ENCODE measurements at regions not wholly inside any gene's neighbourhood (a gene's known extent, or its start where the extent isn't known, plus 50 kb on each side); places are given as distances from the start of the nearest gene placed in this dataset.

GRCh38 chr2:150878356-150878755 is 383.3 kb downstream of the RBM43 start:
- no peak for TF ChIP-seq SNAI2 (CRISPR knock-in tag; IDR thresholded peaks at IDR 0.05)
- TF ChIP-seq PPARA (CRISPR knock-in tag; IDR thresholded peaks at IDR 0.05; ENCODE audit: borderline replicate concordance) = no peak
- TF ChIP-seq ZNF70 (CRISPR knock-in tag; IDR thresholded peaks at IDR 0.05) = no peak
- TF ChIP-seq PATZ1 (CRISPR knock-in tag; IDR thresholded peaks at IDR 0.05; ENCODE audit: borderline replicate concordance) = no peak
- no peak for TF ChIP-seq OSR1 (CRISPR knock-in tag; IDR thresholded peaks at IDR 0.05)
- no peak for TF ChIP-seq RARB (CRISPR knock-in tag; IDR thresholded peaks at IDR 0.05)
- TF ChIP-seq BACH2 (CRISPR knock-in tag; IDR thresholded peaks at IDR 0.05; ENCODE audit: borderline replicate concordance) = no peak
- TF ChIP-seq TCF4 (CRISPR knock-in tag; IDR thresholded peaks at IDR 0.05; ENCODE audit: borderline replicate concordance) = no peak
- no peak for TF ChIP-seq CSRNP3 (CRISPR knock-in tag; IDR thresholded peaks at IDR 0.05)
- no peak for TF ChIP-seq ZFP3 (CRISPR knock-in tag; IDR thresholded peaks at IDR 0.05)
- TF ChIP-seq GLIS3 (CRISPR knock-in tag; IDR thresholded peaks at IDR 0.05) = no peak
- no peak for TF ChIP-seq ZNF565 (CRISPR knock-in tag; conservative IDR thresholded peaks at IDR 0.05; ENCODE audit: low read depth)
- TF ChIP-seq ZFP30 (CRISPR knock-in tag; IDR thresholded peaks at IDR 0.05) = no peak
